Activated CD4-positive, alpha-beta T cell treated with anti-CD3 and anti-CD28 coated beads for 24 hours (primary cell): ENCODE measurements at regions not wholly inside any gene's neighbourhood (a gene's known extent, or its start where the extent isn't known, plus 50 kb on each side); places are given as distances from the start of the nearest gene placed in this dataset.

Experiments
- DNase-seq, 2 donors: peaks; one replicate each; pipeline ENCODE4 v3.0.0-alpha.2; 2020; ENCODE audit warnings: low read depth in 2 of 2

- DNase-seq = no peak
Observed at GRCh38 chr2:200254773-200255172, 51.7 kb upstream of the SPATS2L start.

GRCh38 chr2:200255549-200255948 is 50.9 kb upstream of the SPATS2L start:
- no peak for DNase-seq
